ENCODE measurements at regions not wholly inside any gene's neighbourhood (a gene's known extent, or its start where the extent isn't known, plus 50 kb on each side); places are given as distances from the start of the nearest gene placed in this dataset.

GRCh38 chr19:29420482-29421195 lies 105.2 kb upstream of the VSTM2B start:
- H3K4me3 ChIP-seq (replicated peaks in 1 of 2; ENCODE audit: low read depth in 1 of 2, low read length in 2 of 2) = no peak overlapping the region
- TF ChIP-seq EZH2 (IDR thresholded peaks at IDR 0.05) (no peak), REST (IDR thresholded peaks at IDR 0.05; ENCODE audit: low read depth) (no peak), CEBPB (IDR thresholded peaks at IDR 0.05; ENCODE audit: low read depth) (no peak), ZFX (IDR thresholded peaks at IDR 0.05) (no peak)
- H3K27ac ChIP-seq (ENCODE audit: low read depth, low read length) = no peak overlapping the region
- no peak for ATAC-seq
- BruUV-seq (replicated peaks) = no TSS peak
- no peak for DNase-seq (ENCODE audit: low read depth, low spot score)
- H3K9ac ChIP-seq (ENCODE audit: low read length) = no peak overlapping the region
- no peaks in the 10 kb centered on the region for H3K9me2 ChIP-seq (ENCODE audit: insufficient read depth)
- POLR2A ChIA-PET = no interaction called here
- no peaks in the 10 kb centered on the region for H4K20me1 ChIP-seq (ENCODE audit: insufficient read depth)
- H3K27me3 ChIP-seq (ENCODE audit: insufficient read depth, low read length) = peaks cover 7% of the 10 kb centered on the region; the same call in 1 of the 2 replicates
- no peaks in the 10 kb centered on the region for H3K79me2 ChIP-seq (ENCODE audit: insufficient read depth, low read length)
- CTCF ChIA-PET = no interaction called here
- no peaks in the 10 kb centered on the region for H3K36me3 ChIP-seq (ENCODE audit: control insufficient read depth in 1 of 2, insufficient read depth in 2 of 2, low read length in 2 of 2)
- RAD21 ChIA-PET (ENCODE audit: low non-redundant PET in 1 of 2, low total read pairs in 2 of 2, uncharacterized antibody in 2 of 2, unreplicated experiment in 2 of 2) = no interaction called here
- no peak overlapping the region for H2AFZ ChIP-seq (ENCODE audit: low read depth, low read length, poor library complexity, severe bottlenecking)
- intact Hi-C loops (cut with micrococcal nuclease) = no loop called here
- H3K4me2 ChIP-seq (ENCODE audit: low read length) = no peak overlapping the region
- H3K9me3 ChIP-seq (ENCODE audit: control insufficient read depth in 1 of 2, insufficient read depth in 1 of 2, low read depth in 1 of 2, low read length in 2 of 2) = no peaks in the 10 kb centered on the region
- H3K4me1 ChIP-seq (ENCODE audit: control insufficient read depth in 1 of 2, insufficient read depth in 2 of 2, low read length in 2 of 2) = no peaks in the 10 kb centered on the region

GRCh38 chr19:29421196-29421545 lies 104.6 kb upstream of the VSTM2B start:
- H3K4me3 ChIP-seq (replicated peaks in 1 of 2; ENCODE audit: low read depth in 1 of 2, low read length in 2 of 2) = no peak overlapping the region
- intact Hi-C loops (cut with micrococcal nuclease) = no loop called here
- ChIA-PET CTCF (no interaction called here), RAD21 (ENCODE audit: low non-redundant PET in 1 of 2, low total read pairs in 2 of 2, uncharacterized antibody in 2 of 2, unreplicated experiment in 2 of 2) (no interaction called here), POLR2A (no interaction called here)
- peaks cover 3% of the 10 kb centered on the region; the same call in 1 of the 2 replicates for H3K27me3 ChIP-seq (ENCODE audit: insufficient read depth, low read length)
- H4K20me1 ChIP-seq (ENCODE audit: insufficient read depth) = no peaks in the 10 kb centered on the region
- H3K36me3 ChIP-seq (ENCODE audit: control insufficient read depth in 1 of 2, insufficient read depth in 2 of 2, low read length in 2 of 2) = no peaks in the 10 kb centered on the region
- no peak overlapping the region for H3K27ac ChIP-seq (ENCODE audit: low read depth, low read length)
- no peaks in the 10 kb centered on the region for H3K9me3 ChIP-seq (ENCODE audit: control insufficient read depth in 1 of 2, insufficient read depth in 1 of 2, low read depth in 1 of 2, low read length in 2 of 2)
- no peaks in the 10 kb centered on the region for H3K4me1 ChIP-seq (ENCODE audit: control insufficient read depth in 1 of 2, insufficient read depth in 2 of 2, low read length in 2 of 2)
- no TSS peak for BruUV-seq (replicated peaks)
- no peaks in the 10 kb centered on the region for H3K9me2 ChIP-seq (ENCODE audit: insufficient read depth)
- no peak overlapping the region for H3K4me2 ChIP-seq (ENCODE audit: low read length)
- H2AFZ ChIP-seq (ENCODE audit: low read depth, low read length, poor library complexity, severe bottlenecking) = no peak overlapping the region
- no peak overlapping the region for H3K9ac ChIP-seq (ENCODE audit: low read length)
- DNase-seq (ENCODE audit: low read depth, low spot score) = no peak
- no peaks in the 10 kb centered on the region for H3K79me2 ChIP-seq (ENCODE audit: insufficient read depth, low read length)
- no peak for ATAC-seq
- TF ChIP-seq CTCF (IDR thresholded peaks at IDR 0.05 in 2 of 3, conservative IDR thresholded peaks at IDR 0.05 in 1 of 3; ENCODE audit: borderline replicate concordance in 1 of 3, insufficient read depth in 1 of 3, low read depth in 2 of 3, low read length in 2 of 3) (no peak), JUND (IDR thresholded peaks at IDR 0.05) (no peak), EGR1 (IDR thresholded peaks at IDR 0.05; ENCODE audit: low read depth) (no peak), ELF1 (IDR thresholded peaks at IDR 0.05; ENCODE audit: borderline replicate concordance, low read depth) (no peak), POLR2A (IDR thresholded peaks at IDR 0.05; ENCODE audit: borderline replicate concordance, extremely low read depth, insufficient read depth, insufficient read length) (no peak), ZNF274 (IDR thresholded peaks at IDR 0.05; ENCODE audit: low read depth, low read length) (no peak), POLR2AphosphoS5 (IDR thresholded peaks at IDR 0.05; ENCODE audit: low read depth, low read length) (no peak), YY1 (IDR thresholded peaks at IDR 0.05; ENCODE audit: extremely low read depth, insufficient replicate concordance, low read depth, low read length) (no peak), SRF (IDR thresholded peaks at IDR 0.05; ENCODE audit: low read depth) (no peak), MAX (IDR thresholded peaks at IDR 0.05) (no peak), FOSL1 (IDR thresholded peaks at IDR 0.05; ENCODE audit: low read depth) (no peak), ZFX (IDR thresholded peaks at IDR 0.05) (no peak), TCF7L2 (IDR thresholded peaks at IDR 0.05; ENCODE audit: borderline replicate concordance, extremely low read depth, insufficient read depth, insufficient read length) (no peak), RAD21 (IDR thresholded peaks at IDR 0.05; ENCODE audit: low read depth) (no peak)
